IMR-90 (cell line): ENCODE measurements at regions not wholly inside any gene's neighbourhood (a gene's known extent, or its start where the extent isn't known, plus 50 kb on each side); places are given as distances from the start of the nearest gene placed in this dataset.

Experiments used
- ATAC-seq: fragments of 200-7000 bp; cut with Tn5 transposase; 2 replicates; pipeline ENCODE4 v1.9.1; 2020; ENCODE audit warnings: low read depth, mild to moderate bottlenecking, moderate library complexity
- BruUV-seq: library from RNA; stranded (reverse); fragments of 400-500 nt; replicated peaks from 2 replicates; lab custom pipeline; 2021; lab: Mats Ljungman, UMichigan
- CTCF ChIA-PET: fragments of 300-600 bp; formaldehyde crosslinking; extraction: SDS; loops from one replicate; lab custom pipeline; 2021; ENCODE audit warnings: antibody characterized with exemption; lab: Yijun Ruan, JAX
- POLR2A ChIA-PET: fragments of 300-600 bp; sonication (Branson Sonifier 250); formaldehyde crosslinking; loops from one replicate; lab custom pipeline; 2022; ENCODE audit warnings: antibody characterized with exemption; ENCODE audit not compliant: unreplicated experiment; lab: Charles Lee
- DNase-seq: peaks from one replicate; pipeline ENCODE4 v3.0.0; 2013
- H2AFZ ChIP-seq: replicated peaks from 2 replicates; pipeline ENCODE3; 2013; ENCODE audit warnings: low read length, mild to moderate bottlenecking; ENCODE audit not compliant: poor library complexity
- H2AK5ac ChIP-seq: 2 replicates; pipeline ENCODE4 v1.6.1; 2013; ENCODE audit warnings: low read depth, low read length, inconsistent platforms
- H2AK9ac ChIP-seq: replicated peaks from 2 replicates; pipeline ENCODE3; 2013; ENCODE audit warnings: mild to moderate bottlenecking, low read depth, low read length, moderate library complexity; ENCODE audit not compliant: poor library complexity
- H2BK120ac ChIP-seq: 2 replicates; pipeline ENCODE4 v1.6.1; 2013; ENCODE audit warnings: low read depth, low read length, inconsistent platforms
- H2BK15ac ChIP-seq: 3 replicates; pipeline ENCODE4 v1.6.1; 2013; ENCODE audit warnings: low read depth, low read length, inconsistent platforms
- H2BK20ac ChIP-seq: 2 replicates; pipeline ENCODE4 v1.6.1; 2013; ENCODE audit warnings: low read depth, mild to moderate bottlenecking, inconsistent platforms, low read length, moderate library complexity
- H2BK5ac ChIP-seq: 2 replicates; pipeline ENCODE4 v1.6.1; 2013; ENCODE audit warnings: mild to moderate bottlenecking, low read depth, low read length, inconsistent platforms; ENCODE audit not compliant: poor library complexity, severe bottlenecking
- H3K14ac ChIP-seq: replicated peaks from 2 replicates; pipeline ENCODE4 v1.6.1; 2013; ENCODE audit warnings: low read depth, low read length, inconsistent platforms
- H3K18ac ChIP-seq: 2 replicates; pipeline ENCODE4 v1.6.1; 2013; ENCODE audit warnings: low read depth, low read length, control low read depth
- H3K23ac ChIP-seq: 2 replicates; pipeline ENCODE4 v1.6.1; 2013; ENCODE audit warnings: low read depth, low read length, inconsistent platforms
- H3K27ac ChIP-seq: 2 replicates; pipeline ENCODE4 v1.5.1; 2013; ENCODE audit warnings: mild to moderate bottlenecking, control low read depth, low read length; ENCODE audit not compliant: insufficient read depth
- H3K27me3 ChIP-seq: 2 replicates; pipeline ENCODE4 v1.6.1; 2013; ENCODE audit warnings: low read length; ENCODE audit not compliant: control insufficient read depth, insufficient read depth
- H3K36me3 ChIP-seq: 2 replicates; pipeline ENCODE4 v1.6.1; 2013; ENCODE audit warnings: low read length, mixed read lengths; ENCODE audit not compliant: control insufficient read depth, insufficient read depth
- H3K4ac ChIP-seq: 2 replicates; pipeline ENCODE4 v1.6.1; 2013; ENCODE audit warnings: low read depth, low read length, inconsistent platforms
- H3K4me1 ChIP-seq: 2 replicates; pipeline ENCODE4 v1.6.1; 2013; ENCODE audit warnings: low read length, mixed read lengths; ENCODE audit not compliant: control insufficient read depth, insufficient read depth
- H3K4me2 ChIP-seq: 2 replicates; pipeline ENCODE4 v1.6.1; 2013; ENCODE audit warnings: low read depth, mild to moderate bottlenecking, control low read depth, low read length, moderate library complexity
- H3K4me3 ChIP-seq: 2 replicates; pipeline ENCODE4 v1.5.1; 2013; ENCODE audit warnings: low read depth, mild to moderate bottlenecking, control low read depth, low read length, moderate library complexity; ENCODE audit not compliant: insufficient read depth
- H3K56ac ChIP-seq: 2 replicates; pipeline ENCODE4 v1.6.1; 2013; ENCODE audit warnings: low read length, inconsistent platforms; ENCODE audit not compliant: insufficient read depth; ENCODE audit errors: extremely low read depth
- H3K79me1 ChIP-seq, 2 experiments: 2 replicates each; pipeline ENCODE4 v1.6.1; 2013; ENCODE audit warnings: low read length in 2 of 2, inconsistent platforms in 1 of 2, low read depth in 1 of 2
- H3K9ac ChIP-seq: 2 replicates; pipeline ENCODE4 v1.6.1; 2013; ENCODE audit warnings: low read depth, low read length, control low read depth
- H3K9me1 ChIP-seq: 2 replicates; pipeline ENCODE4 v1.6.1; 2013; ENCODE audit warnings: low read length, inconsistent platforms; ENCODE audit not compliant: insufficient read depth
- H3K9me3 ChIP-seq: 2 replicates; pipeline ENCODE4 v1.6.1; 2013; ENCODE audit warnings: low read length; ENCODE audit not compliant: control insufficient read depth, insufficient read depth
- H4K20me1 ChIP-seq: 2 replicates; pipeline ENCODE4 v1.6.1; 2013; ENCODE audit warnings: low read length, inconsistent platforms; ENCODE audit not compliant: insufficient read depth
- H4K5ac ChIP-seq: 2 replicates; pipeline ENCODE4 v1.6.1; 2013; ENCODE audit warnings: mild to moderate bottlenecking, low read depth, low read length, control low read depth
- H4K8ac ChIP-seq, 2 experiments: 2 replicates each; pipeline ENCODE4 v1.6.1; 2013; ENCODE audit warnings: low read depth in 2 of 2, low read length in 2 of 2, control low read depth in 1 of 2, inconsistent platforms in 1 of 2
- H4K91ac ChIP-seq: 2 replicates; pipeline ENCODE4 v1.6.1; 2013; ENCODE audit warnings: low read depth, low read length, inconsistent platforms; ENCODE audit not compliant: insufficient read depth
- BHLHE40 ChIP-seq: fragments of 150-350 bp; IDR thresholded peaks from 2 replicates; pipeline ENCODE4 v1.6.1; 2016; ENCODE audit warnings: mild to moderate bottlenecking, low read depth, low read length
- CEBPB ChIP-seq: IDR thresholded peaks from 2 replicates; pipeline ENCODE4 v1.6.1; 2012; ENCODE audit warnings: low read depth, low read length, improper control_type of control experiment
- CHD1 ChIP-seq: IDR thresholded peaks from 2 replicates; pipeline ENCODE4 v1.6.1; 2012; ENCODE audit warnings: low read depth, low read length, improper control_type of control experiment
- CTCF ChIP-seq: conservative IDR thresholded peaks from 2 replicates; pipeline ENCODE4 v1.5.1; 2012; ENCODE audit warnings: mild to moderate bottlenecking, low read depth, low read length, improper control_type of control experiment
- ELK1 ChIP-seq: fragments of 150-350 bp; IDR thresholded peaks from 2 replicates; pipeline ENCODE4 v1.6.1; 2016; ENCODE audit warnings: low read depth, mild to moderate bottlenecking, low read length, moderate library complexity, borderline replicate concordance
- FOS ChIP-seq: fragments of 150-350 bp; IDR thresholded peaks from 2 replicates; pipeline ENCODE4 v1.6.1; 2016; ENCODE audit warnings: low read depth, low read length
- MAFK ChIP-seq: IDR thresholded peaks from 2 replicates; pipeline ENCODE4 v1.6.1; 2012; ENCODE audit warnings: low read depth, low read length, improper control_type of control experiment
- MAZ ChIP-seq: IDR thresholded peaks from 2 replicates; pipeline ENCODE4 v1.6.1; 2012; ENCODE audit warnings: low read depth, mild to moderate bottlenecking, low read length, improper control_type of control experiment, moderate library complexity, borderline replicate concordance
- MXI1 ChIP-seq: IDR thresholded peaks from 2 replicates; pipeline ENCODE4 v1.6.1; 2012; ENCODE audit warnings: low read depth, mild to moderate bottlenecking, low read length, moderate library complexity, borderline replicate concordance
- NFE2L2 ChIP-seq: fragments of 150-350 bp; IDR thresholded peaks from 2 replicates; pipeline ENCODE4 v1.6.1; 2016; ENCODE audit warnings: low read depth, mild to moderate bottlenecking, low read length
- POLR2A ChIP-seq: IDR thresholded peaks from 2 replicates; pipeline ENCODE4 v1.6.1; 2012; ENCODE audit warnings: mild to moderate bottlenecking, low read depth, low read length
- RAD21 ChIP-seq: IDR thresholded peaks from 2 replicates; pipeline ENCODE4 v1.6.1; 2012; ENCODE audit warnings: low read length, improper control_type of control experiment
- RCOR1 ChIP-seq: IDR thresholded peaks from 2 replicates; pipeline ENCODE4 v1.6.1; 2012; ENCODE audit warnings: mild to moderate bottlenecking, low read length, improper control_type of control experiment; ENCODE audit not compliant: insufficient replicate concordance
- RFX5 ChIP-seq: IDR thresholded peaks from 2 replicates; pipeline ENCODE4 v1.8.0; 2012; ENCODE audit warnings: low read depth, mild to moderate bottlenecking, low read length, moderate library complexity
- SMC3 ChIP-seq: fragments of 150-350 bp; IDR thresholded peaks from 2 replicates; pipeline ENCODE4 v1.6.1; 2016; ENCODE audit warnings: low read depth, mild to moderate bottlenecking, antibody characterized with exemption, low read length, moderate library complexity
- USF2 ChIP-seq: fragments of 150-350 bp; IDR thresholded peaks from 2 replicates; pipeline ENCODE4 v1.6.1; 2017; ENCODE audit warnings: mild to moderate bottlenecking, antibody characterized with exemption, low read length, low read depth
- WGBS, 2 experiments: methylation state at CpG; one replicate each; pipeline versions ENCODE4 v1.1.5 to v1.1.7; 2013; ENCODE audit warnings: missing lambda C conversion rate in 2 of 2; ENCODE audit not compliant: insufficient read length in 1 of 2; ENCODE audit errors: extremely low coverage in 2 of 2; 5-methylcytosine and 5-hydroxymethylcytosine counted together
- dilution Hi-C: fragments of 300-500 bp; cut with HindIII; formaldehyde crosslinking; loops from one replicate; pipeline ENCODE4 v1.14.3; 2018; ENCODE audit warnings: low sequenced_read_pairs; ENCODE audit not compliant: unreplicated experiment
- in situ Hi-C: fragments of 300-500 bp; cut with MboI; formaldehyde crosslinking; loops from 3 replicates; pipeline ENCODE4 v1.14.3; 2019; ENCODE audit warnings: low sequenced_read_pairs, inconsistent platforms, mixed read lengths
- intact Hi-C: fragments of 100-400 bp; cut with micrococcal nuclease; formaldehyde crosslinking; loops from 2 replicates; pipeline ENCODE4 v1.10.0; 2022

GRCh38 chr9:13369431-13369830, 89.9 kb upstream of the MPDZ start:
- no peak overlapping the region for H3K4me2 ChIP-seq
- H3K9me3 ChIP-seq, result no peaks in the 10 kb centered on the region
- no peak overlapping the region for H2AFZ ChIP-seq
- ChIA-PET CTCF (no interaction called here), POLR2A (no interaction called here)
- dilution Hi-C loops, result no loop called here
- no peak overlapping the region for H4K91ac ChIP-seq
- no peak overlapping the region for H2BK5ac ChIP-seq
- DNase-seq, result no peak
- no peaks in the 10 kb centered on the region for H3K36me3 ChIP-seq
- in situ Hi-C loops, result no loop called here
- no peak overlapping the region for H3K4ac ChIP-seq
- H3K27ac ChIP-seq, result no peak overlapping the region
- no peaks in the 10 kb centered on the region for H3K79me1 ChIP-seq
- H3K56ac ChIP-seq, result no peak overlapping the region
- no peaks in the 10 kb centered on the region for H3K9me1 ChIP-seq
- no peaks in the 10 kb centered on the region for H3K4me1 ChIP-seq
- no peak overlapping the region for H3K4me3 ChIP-seq
- H3K23ac ChIP-seq, result no peak overlapping the region
- no peak overlapping the region for H4K8ac ChIP-seq
- H4K5ac ChIP-seq, result no peak overlapping the region
- no TSS peak for BruUV-seq
- H2BK15ac ChIP-seq, result no peak overlapping the region
- no peak for ATAC-seq
- no peak overlapping the region for H2AK5ac ChIP-seq
- H3K18ac ChIP-seq, result no peak overlapping the region
- H2BK20ac ChIP-seq, result no peak overlapping the region
- peaks cover 11% of the 10 kb centered on the region for H3K27me3 ChIP-seq
- TF ChIP-seq CEBPB (no peak), MXI1 (no peak), USF2 (no peak), NFE2L2 (no peak), RFX5 (no peak), RCOR1 (no peak), SMC3 (no peak), MAZ (no peak), RAD21 (no peak), FOS (no peak), POLR2A (no peak), BHLHE40 (no peak), CTCF (no peak), ELK1 (no peak), CHD1 (no peak), MAFK (no peak)
- intact Hi-C loops, result no loop called here
- no peak overlapping the region for H3K9ac ChIP-seq
- H4K20me1 ChIP-seq, result no peaks in the 10 kb centered on the region
- H2BK120ac ChIP-seq, result no peak overlapping the region
- H3K14ac ChIP-seq, result no peak overlapping the region
- 60% methylated on average over 1 of the region's 4 CpGs; no CpG with 5 or more reads in 1 of the 2 experiments for WGBS, 2 experiments
- no peak overlapping the region for H2AK9ac ChIP-seq
